ENCODE measurements at regions not wholly inside any gene's neighbourhood (a gene's known extent, or its start where the extent isn't known, plus 50 kb on each side); places are given as distances from the start of the nearest gene placed in this dataset.
"Not testable (repeated sequence)": the region's sequence is repeated elsewhere in the genome, so short reads cannot be mapped to it uniquely, and the experiment has no call there.

GRCh38 chr14:22251090-22251489, 337.9 kb downstream of the DAD1 start:
- no peak for DNase-seq (ENCODE audit: insufficient read length, low spot score)
- TF ChIP-seq, protein P1, sequence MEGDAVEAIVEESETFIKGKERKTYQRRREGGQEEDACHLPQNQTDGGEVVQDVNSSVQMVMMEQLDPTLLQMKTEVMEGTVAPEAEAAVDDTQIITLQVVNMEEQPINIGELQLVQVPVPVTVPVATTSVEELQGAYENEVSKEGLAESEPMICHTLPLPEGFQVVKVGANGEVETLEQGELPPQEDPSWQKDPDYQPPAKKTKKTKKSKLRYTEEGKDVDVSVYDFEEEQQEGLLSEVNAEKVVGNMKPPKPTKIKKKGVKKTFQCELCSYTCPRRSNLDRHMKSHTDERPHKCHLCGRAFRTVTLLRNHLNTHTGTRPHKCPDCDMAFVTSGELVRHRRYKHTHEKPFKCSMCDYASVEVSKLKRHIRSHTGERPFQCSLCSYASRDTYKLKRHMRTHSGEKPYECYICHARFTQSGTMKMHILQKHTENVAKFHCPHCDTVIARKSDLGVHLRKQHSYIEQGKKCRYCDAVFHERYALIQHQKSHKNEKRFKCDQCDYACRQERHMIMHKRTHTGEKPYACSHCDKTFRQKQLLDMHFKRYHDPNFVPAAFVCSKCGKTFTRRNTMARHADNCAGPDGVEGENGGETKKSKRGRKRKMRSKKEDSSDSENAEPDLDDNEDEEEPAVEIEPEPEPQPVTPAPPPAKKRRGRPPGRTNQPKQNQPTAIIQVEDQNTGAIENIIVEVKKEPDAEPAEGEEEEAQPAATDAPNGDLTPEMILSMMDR (IDR thresholded peaks at IDR 0.05; ENCODE audit: insufficient read depth, missing control alignments): no peak
- FAIRE-seq: no peak

DNA sequence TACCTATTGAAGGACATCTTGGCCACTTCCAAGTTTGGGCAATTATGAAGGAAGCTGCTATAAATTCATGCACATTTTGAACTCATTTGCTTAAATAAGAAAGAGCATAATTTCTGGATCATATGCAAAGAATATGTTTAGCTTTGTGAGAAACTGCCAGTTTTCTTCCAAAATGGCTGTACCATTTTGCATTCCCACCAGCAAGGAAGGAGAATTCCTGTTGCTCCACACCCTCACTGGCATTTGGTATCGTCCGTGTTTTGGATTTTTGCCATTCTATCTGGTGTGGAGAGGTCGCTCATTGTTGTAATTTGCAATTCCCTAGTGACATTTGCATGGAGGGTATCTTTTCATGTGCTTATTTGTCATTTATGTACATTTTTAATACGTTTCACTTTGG, 339.3 kb downstream of the DAD1 start:
- FAIRE-seq: no peak
- TF ChIP-seq, protein P1 (IDR thresholded peaks at IDR 0.05; ENCODE audit: insufficient read depth, missing control alignments): no peak
- DNase-seq (ENCODE audit: insufficient read length, low spot score): no peak

GRCh38 chr14:22243971-22244581, 344.9 kb downstream of the DAD1 start:
- FAIRE-seq: no peak
- TF ChIP-seq, protein P1 (IDR thresholded peaks at IDR 0.05; ENCODE audit: insufficient read depth, missing control alignments): no peak
- no peak for DNase-seq (ENCODE audit: insufficient read length, low spot score)

DNA sequence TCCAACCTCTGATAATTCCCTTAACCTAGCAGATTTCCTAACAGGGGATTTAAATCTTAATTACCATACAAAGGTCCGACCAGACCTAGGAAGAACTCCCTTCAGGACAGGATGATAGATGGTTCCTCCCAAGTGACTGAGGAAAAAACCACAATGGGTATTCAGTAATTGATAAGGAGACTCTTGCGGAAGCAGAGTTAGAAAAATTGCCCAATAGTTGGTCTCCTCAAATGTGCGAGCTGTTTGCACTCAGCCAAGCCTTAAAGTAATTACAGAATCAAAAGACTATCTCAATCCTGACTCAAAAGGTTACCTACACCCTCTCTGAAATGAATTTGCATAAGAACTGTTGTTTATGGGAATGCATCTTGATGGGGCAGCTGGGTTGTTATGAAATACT, 350.7 kb downstream of the DAD1 start:
- not testable (repeated sequence) for DNase-seq (ENCODE audit: insufficient read length, low spot score); FAIRE-seq

GRCh38 chr14:22233377-22233776, 355.6 kb downstream of the DAD1 start:
- TF ChIP-seq, protein P1 (IDR thresholded peaks at IDR 0.05; ENCODE audit: insufficient read depth, missing control alignments): no peak
- no peak for FAIRE-seq
- DNase-seq (ENCODE audit: insufficient read length, low spot score): no peak

- no peak for FAIRE-seq
- TF ChIP-seq, protein P1 (IDR thresholded peaks at IDR 0.05; ENCODE audit: insufficient read depth, missing control alignments): no peak
- no peak for DNase-seq (ENCODE audit: insufficient read length, low spot score)
These were observed 356.1 kb downstream of the DAD1 start for GRCh38 chr14:22232933-22233332.

DNA sequence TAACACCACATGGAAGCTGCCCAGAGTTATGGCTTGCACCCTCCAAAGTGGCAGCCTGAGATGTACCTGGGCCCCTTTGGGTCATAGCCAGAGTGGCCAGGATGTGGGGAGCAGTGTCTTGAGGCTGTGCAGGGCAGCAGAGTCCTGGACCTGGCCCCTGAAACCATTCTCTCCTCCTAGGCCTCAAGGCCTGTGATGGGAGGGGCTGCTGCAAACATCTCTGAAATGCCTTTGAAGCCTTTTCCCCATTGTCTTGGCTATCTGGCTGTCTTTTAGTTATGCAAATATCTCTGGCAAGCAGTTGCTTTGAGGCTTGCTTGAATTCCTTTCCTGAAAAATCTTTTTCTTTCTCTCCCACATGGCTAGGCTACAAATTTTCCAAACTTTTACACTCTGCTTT, 356.5 kb downstream of the DAD1 start:
- DNase-seq (ENCODE audit: insufficient read length, low spot score): no peak
- FAIRE-seq: no peak
- TF ChIP-seq, protein P1 (IDR thresholded peaks at IDR 0.05; ENCODE audit: insufficient read depth, missing control alignments): no peak

GRCh38 chr14:22231018-22231417, 358.0 kb downstream of the DAD1 start:
- TF ChIP-seq, protein P1 (IDR thresholded peaks at IDR 0.05; ENCODE audit: insufficient read depth, missing control alignments): no peak
- FAIRE-seq: no peak
- DNase-seq (ENCODE audit: insufficient read length, low spot score): no peak

Measured in D721Med (cell line).